ENCODE measurements at regions not wholly inside any gene's neighbourhood (a gene's known extent, or its start where the extent isn't known, plus 50 kb on each side); places are given as distances from the start of the nearest gene placed in this dataset.
"Not testable (repeated sequence)": the region's sequence is repeated elsewhere in the genome, so short reads cannot be mapped to it uniquely, and the experiment has no call there.

- intact Hi-C loops (cut with micrococcal nuclease); H2BK120ac ChIP-seq (ENCODE audit: low read depth, low read length); H3K9me1 ChIP-seq (ENCODE audit: insufficient read depth, low read length); H3K36me3 ChIP-seq (ENCODE audit: control insufficient read depth, insufficient read depth, low read length); H3K23ac ChIP-seq (ENCODE audit: low read depth, low read length); in situ Hi-C loops (cut with MboI; ENCODE audit: low sequenced_read_pairs); H4K8ac ChIP-seq (ENCODE audit: low read depth in 2 of 2, low read length in 2 of 2); ATAC-seq (ENCODE audit: low read depth); H3K14ac ChIP-seq (replicated peaks; ENCODE audit: low read depth, low read length); H2BK15ac ChIP-seq (ENCODE audit: low read depth, low read length); H3K4ac ChIP-seq (ENCODE audit: low read depth, low read length); dilution Hi-C loops (cut with HindIII; ENCODE audit: low sequenced_read_pairs, unreplicated experiment); POLR2A ChIA-PET (ENCODE audit: unreplicated experiment); H3K4me2 ChIP-seq (ENCODE audit: low read depth, low read length); H3K18ac ChIP-seq (ENCODE audit: low read depth, low read length); H2BK20ac ChIP-seq (ENCODE audit: low read depth, low read length); H2AK9ac ChIP-seq (replicated peaks; ENCODE audit: low read depth, low read length, poor library complexity); H3K9me3 ChIP-seq (ENCODE audit: control insufficient read depth, insufficient read depth, low read length); H3K4me3 ChIP-seq (ENCODE audit: insufficient read depth, low read depth, low read length); H3K56ac ChIP-seq (ENCODE audit: extremely low read depth, insufficient read depth, low read length); H4K91ac ChIP-seq (ENCODE audit: insufficient read depth, low read depth, low read length); H3K79me1 ChIP-seq (ENCODE audit: low read depth in 1 of 2, low read length in 2 of 2); H3K9ac ChIP-seq (ENCODE audit: low read depth, low read length); H3K27me3 ChIP-seq (ENCODE audit: control insufficient read depth, insufficient read depth, low read length); H4K5ac ChIP-seq (ENCODE audit: low read depth, low read length); DNase-seq; H2BK5ac ChIP-seq (ENCODE audit: low read depth, low read length, poor library complexity, severe bottlenecking); H2AK5ac ChIP-seq (ENCODE audit: low read depth, low read length); H3K27ac ChIP-seq (ENCODE audit: insufficient read depth, low read length); BruUV-seq (replicated peaks); H3K4me1 ChIP-seq (ENCODE audit: control insufficient read depth, insufficient read depth, low read length); H2AFZ ChIP-seq (replicated peaks; ENCODE audit: low read length, poor library complexity); CTCF ChIA-PET; H4K20me1 ChIP-seq (ENCODE audit: insufficient read depth, low read length): not testable (repeated sequence)
- no CpG with 5 or more reads among the region's 2 CpGs for WGBS, 2 experiments (ENCODE audit: extremely low coverage in 2 of 2, insufficient read length in 1 of 2)
These were observed 104.5 kb upstream of the S1PR3 start for GRCh38 chr9:88886762-88887161.

Data from IMR-90 (cell line).